Testis (tissue), 2 donors: ENCODE measurements at regions not wholly inside any gene's neighbourhood (a gene's known extent, or its start where the extent isn't known, plus 50 kb on each side); places are given as distances from the start of the nearest gene placed in this dataset.

Source experiments
- DNase-seq: peaks from one replicate; pipeline ENCODE4 v3.0.0-alpha.2; 2019
- H3K27ac ChIP-seq, 2 donors: fragments of 200-600 bp; sonication (generic); one replicate each; pipeline ENCODE4 v1.5.1; 2019
- H3K27me3 ChIP-seq: fragments of 200-600 bp; sonication (generic); one replicate; pipeline ENCODE4 v1.5.1; 2019
- H3K36me3 ChIP-seq: fragments of 200-600 bp; sonication (generic); one replicate; pipeline ENCODE4 v1.5.1; 2017; ENCODE audit warnings: low read depth; ENCODE audit errors: missing control alignments
- H3K4me1 ChIP-seq: fragments of 200-600 bp; sonication (generic); one replicate; pipeline ENCODE4 v1.5.1; 2019
- H3K4me3 ChIP-seq, 2 donors: fragments of 200-600 bp; sonication (generic); one replicate each; pipeline ENCODE4 v1.5.1; 2017 to 2019
- H3K9me3 ChIP-seq: fragments of 200-600 bp; sonication (generic); one replicate; pipeline ENCODE4 v1.5.1; 2017
- CTCF ChIP-seq, 3 experiments: fragments of 450-650 bp in 2 of 3; fragments of 200-600 bp in 1 of 3; sonication (generic) in 1 of 3; IDR thresholded peaks; one replicate each; pipeline ENCODE4 v1.5.1; 2016 to 2019; ENCODE audit warnings: antibody characterized with exemption in 3 of 3, mild to moderate bottlenecking in 2 of 3, moderate library complexity in 1 of 3
- POLR2A ChIP-seq: fragments of 450-650 bp; IDR thresholded peaks from one replicate; pipeline ENCODE4 v1.6.1; 2017; ENCODE audit warnings: antibody characterized with exemption, mild to moderate bottlenecking, moderate library complexity
- WGBS, 2 donors: methylation state at CpG; one replicate each; pipeline ENCODE4 v1.1.5; 2018; 5-methylcytosine and 5-hydroxymethylcytosine counted together
- intact Hi-C: fragments of 100-400 bp; cut with DNase I; formaldehyde crosslinking; loops from one replicate; pipeline ENCODE4 v1.15.1; 2023; ENCODE audit warnings: low total_unique reads

DNA sequence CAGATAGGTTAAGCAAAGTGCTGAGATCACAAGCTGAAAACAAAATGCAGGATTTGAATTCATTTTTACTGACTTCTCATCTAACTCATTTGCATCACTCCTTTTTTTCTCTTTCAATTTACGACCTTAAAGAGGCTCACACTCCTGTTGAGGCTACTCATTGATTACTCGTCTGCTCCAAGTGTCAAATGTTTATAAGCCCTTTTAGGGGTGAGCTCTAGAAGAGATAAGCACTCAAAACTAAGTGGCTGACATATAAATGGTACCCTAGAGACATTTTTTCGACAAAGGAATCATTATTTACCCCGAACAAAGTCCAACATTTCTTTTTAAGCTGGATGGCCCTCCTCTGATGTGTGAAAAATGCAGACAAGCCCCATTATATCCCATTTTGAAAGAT, 483.1 kb downstream of the MAT2B start:
- Histone ChIP-seq H3K27me3 (no peaks in the 10 kb centered on the region), H3K4me3 (no peak overlapping the region), H3K4me1 (no peaks in the 10 kb centered on the region), H3K36me3 (no peaks in the 10 kb centered on the region), H3K27ac (no peak overlapping the region), H3K9me3 (no peaks in the 10 kb centered on the region)
- WGBS, 2 donors = 61 to 80% methylated on average over 4 of the region's 4 CpGs
- TF ChIP-seq POLR2A (no peak), CTCF (IDR thresholded peaks at IDR 0.05) (no peak)
- intact Hi-C loops = no loop called here
- no peak for DNase-seq

DNA sequence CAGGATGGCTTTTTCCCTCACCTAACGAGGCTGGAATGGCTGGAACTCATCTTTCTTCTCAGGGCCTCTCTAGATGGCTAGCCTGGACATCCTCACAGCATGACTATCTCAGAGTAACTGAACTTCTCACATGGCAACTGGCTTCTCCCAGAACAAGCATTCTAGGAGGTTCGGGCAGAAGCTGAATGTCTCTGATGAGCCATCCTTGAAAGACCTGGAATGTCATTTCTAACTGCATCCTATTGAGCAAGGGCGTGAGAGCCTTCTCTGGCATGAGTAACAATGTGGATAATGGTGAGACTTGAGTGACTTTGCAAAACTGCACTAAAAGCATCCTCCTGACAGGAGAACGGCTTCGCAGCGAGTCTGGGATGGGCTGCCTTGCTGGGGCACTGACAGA, 487.7 kb downstream of the MAT2B start:
- no peak for DNase-seq
- no peaks in the 10 kb centered on the region for H3K9me3 ChIP-seq
- no peaks in the 10 kb centered on the region for H3K4me1 ChIP-seq
- H3K27me3 ChIP-seq = no peaks in the 10 kb centered on the region
- 79 to 84% methylated on average over 6 of the region's 6 CpGs for WGBS, 2 donors
- no peak overlapping the region for H3K27ac ChIP-seq
- TF ChIP-seq CTCF (IDR thresholded peaks at IDR 0.05) (no peak), POLR2A (no peak)
- no peak overlapping the region for H3K4me3 ChIP-seq
- no peaks in the 10 kb centered on the region for H3K36me3 ChIP-seq
- intact Hi-C loops = no loop called here

DNA sequence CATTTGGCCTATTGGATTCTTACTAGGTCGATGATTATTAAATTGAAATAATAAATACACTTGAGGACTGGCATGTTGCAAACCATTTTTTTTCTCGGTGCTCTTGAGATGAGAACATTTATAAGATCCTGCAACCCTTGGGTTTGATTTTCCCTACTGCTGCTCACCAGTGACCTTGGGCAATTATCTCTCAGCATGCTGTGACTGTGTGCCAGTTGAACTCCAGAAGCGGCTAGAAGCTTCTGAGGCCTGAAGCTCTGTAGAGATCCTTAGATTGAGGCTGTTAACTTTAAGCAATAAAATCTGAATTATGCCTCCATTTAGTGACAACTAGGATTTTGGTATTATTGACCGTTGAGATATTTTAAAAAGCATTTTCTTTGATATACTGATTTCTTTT, 489.8 kb downstream of the MAT2B start:
- DNase-seq = peak; percentile 74
- Histone ChIP-seq H3K27me3 (no peaks in the 10 kb centered on the region), H3K36me3 (no peaks in the 10 kb centered on the region), H3K4me1 (no peaks in the 10 kb centered on the region), H3K27ac (no peak overlapping the region), H3K4me3 (no peak overlapping the region), H3K9me3 (no peaks in the 10 kb centered on the region)
- TF ChIP-seq POLR2A (no peak), CTCF (IDR thresholded peaks at IDR 0.05) (no peak)
- intact Hi-C loops = no loop called here
- WGBS, 2 donors = 44 to 68% methylated on average over 4 of the region's 4 CpGs

- no peak for TF ChIP-seq POLR2A
- no peak for TF ChIP-seq CTCF (IDR thresholded peaks at IDR 0.05)
- Histone ChIP-seq H3K27me3 (no peaks in the 10 kb centered on the region), H3K36me3 (no peaks in the 10 kb centered on the region), H3K4me1 (no peaks in the 10 kb centered on the region), H3K27ac (no peak overlapping the region), H3K4me3 (no peak overlapping the region), H3K9me3 (no peaks in the 10 kb centered on the region)
- no peak for DNase-seq
- intact Hi-C loops = no loop called here
These were observed 492.5 kb downstream of the MAT2B start for GRCh38 chr5:163997965-163998364.

DNA sequence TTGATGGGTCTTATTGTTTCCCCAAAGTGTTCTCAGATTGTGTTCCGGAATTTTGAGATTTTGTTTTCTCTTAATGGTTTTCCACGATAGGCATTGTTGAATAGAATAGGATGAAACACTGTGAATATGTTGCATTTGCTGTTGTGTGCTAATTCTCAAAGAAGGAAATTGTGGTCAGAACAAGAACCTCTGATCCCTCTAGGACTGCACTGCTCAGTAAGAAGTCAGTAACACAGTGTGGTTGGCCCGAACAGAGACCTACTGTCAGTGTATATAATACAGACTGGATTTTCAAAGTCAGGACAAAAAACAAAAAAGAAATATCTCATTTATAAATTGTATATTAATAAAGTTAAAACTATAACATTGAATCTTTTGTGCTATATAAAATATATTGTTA, 494.8 kb downstream of the MAT2B start:
- no peaks in the 10 kb centered on the region for H3K36me3 ChIP-seq
- no peak overlapping the region for H3K4me3 ChIP-seq
- no peaks in the 10 kb centered on the region for H3K4me1 ChIP-seq
- no peaks in the 10 kb centered on the region for H3K27me3 ChIP-seq
- no peak for DNase-seq
- TF ChIP-seq POLR2A (no peak), CTCF (IDR thresholded peaks at IDR 0.05) (no peak)
- no peaks in the 10 kb centered on the region for H3K9me3 ChIP-seq
- 83 to 89% methylated on average over 3 of the region's 3 CpGs for WGBS, 2 donors
- intact Hi-C loops = no loop called here
- H3K27ac ChIP-seq = no peak overlapping the region
